Renal cortical epithelial cell (primary cell): ENCODE measurements at regions not wholly inside any gene's neighbourhood (a gene's known extent, or its start where the extent isn't known, plus 50 kb on each side); places are given as distances from the start of the nearest gene placed in this dataset.
"Not testable (repeated sequence)": the region's sequence is repeated elsewhere in the genome, so short reads cannot be mapped to it uniquely, and the experiment has no call there.

ENCODE experiments used
- DNase-seq: peaks from one replicate; pipeline ENCODE4 v3.0.0-alpha.2; 2011; ENCODE audit warnings: low read depth

DNA sequence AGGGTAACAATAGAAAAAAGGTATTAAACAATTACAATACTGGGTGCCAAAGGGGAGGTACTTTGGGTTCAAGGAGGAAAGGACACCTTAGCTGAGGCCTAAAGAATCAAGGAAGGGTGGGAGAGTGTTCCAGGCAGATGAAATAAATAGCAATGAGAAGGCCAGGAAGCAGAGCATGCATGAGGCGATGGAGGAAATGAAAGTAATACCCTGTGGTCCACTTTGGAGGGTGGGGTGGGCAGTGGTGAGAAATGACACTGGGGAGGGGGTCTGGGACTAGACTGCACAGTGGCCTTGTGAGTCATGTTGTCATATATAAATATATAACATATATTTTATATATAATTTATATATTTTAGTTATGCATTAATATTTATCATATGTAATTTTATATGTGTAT, 55.9 kb downstream of the BHLHE40 start:
- DNase-seq, result no peak

DNA sequence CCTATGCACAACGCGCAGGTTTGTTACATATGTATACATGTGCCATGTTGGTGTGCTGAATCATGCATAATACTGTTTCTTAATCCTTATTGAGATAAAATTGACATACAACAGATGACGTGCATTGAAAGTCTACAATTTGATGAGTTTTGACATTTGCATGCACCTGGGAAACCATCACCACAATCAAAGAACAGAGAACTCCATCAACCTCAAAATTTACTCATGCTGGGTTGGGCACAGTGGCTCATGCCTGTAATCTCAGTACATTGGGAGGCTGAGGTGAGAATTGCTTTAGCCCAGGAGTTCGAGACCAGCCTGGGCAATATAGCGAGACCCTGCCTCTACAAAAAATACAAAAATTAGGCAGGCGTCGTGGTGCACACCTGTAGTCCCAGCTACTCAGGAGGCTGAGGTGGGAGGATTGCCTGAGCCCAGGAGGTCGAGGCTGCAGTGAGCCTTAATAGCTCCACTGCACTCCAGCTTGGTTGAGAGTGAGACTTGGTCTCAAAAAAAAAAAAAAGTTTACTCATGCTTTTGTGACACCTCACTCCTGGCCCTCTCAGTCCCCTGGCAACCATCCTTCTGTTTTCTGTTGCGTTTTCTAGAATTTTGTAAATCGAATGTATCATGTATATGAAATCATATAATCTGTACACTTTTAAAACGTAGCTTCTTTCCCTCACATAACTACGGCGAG, 56.6 kb downstream of the BHLHE40 start:
- no peak for DNase-seq

- no peak for DNase-seq
Observed at GRCh38 chr3:5036392-5036766, 57.1 kb downstream of the BHLHE40 start.

GRCh38 chr3:5036858-5037257, 57.6 kb downstream of the BHLHE40 start:
- no peak for DNase-seq

GRCh38 chr3:5039585-5039984, 60.3 kb downstream of the BHLHE40 start:
- no peak for DNase-seq

DNA sequence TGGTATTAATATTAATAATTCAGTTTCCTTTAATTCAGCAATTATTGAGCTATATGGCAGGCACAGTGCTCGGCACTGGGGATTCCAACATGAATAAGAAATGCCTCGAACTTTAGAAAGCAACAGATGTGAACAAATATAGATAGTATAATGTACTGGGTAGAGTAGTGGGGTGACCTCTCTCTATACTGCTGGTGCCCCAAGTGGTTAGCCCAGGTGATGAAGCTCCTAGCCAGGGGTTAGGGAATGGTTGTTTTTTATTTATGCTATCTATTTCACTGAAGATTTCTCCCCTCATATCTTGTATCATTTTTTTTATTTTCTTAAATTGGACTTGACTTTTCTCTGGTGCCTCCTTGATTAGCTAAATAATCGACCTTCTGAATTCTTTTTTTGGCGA, 62.1 kb downstream of the BHLHE40 start:
- no peak for DNase-seq

GRCh38 chr3:5045961-5046360, 66.7 kb downstream of the BHLHE40 start:
- DNase-seq, result no peak

DNA sequence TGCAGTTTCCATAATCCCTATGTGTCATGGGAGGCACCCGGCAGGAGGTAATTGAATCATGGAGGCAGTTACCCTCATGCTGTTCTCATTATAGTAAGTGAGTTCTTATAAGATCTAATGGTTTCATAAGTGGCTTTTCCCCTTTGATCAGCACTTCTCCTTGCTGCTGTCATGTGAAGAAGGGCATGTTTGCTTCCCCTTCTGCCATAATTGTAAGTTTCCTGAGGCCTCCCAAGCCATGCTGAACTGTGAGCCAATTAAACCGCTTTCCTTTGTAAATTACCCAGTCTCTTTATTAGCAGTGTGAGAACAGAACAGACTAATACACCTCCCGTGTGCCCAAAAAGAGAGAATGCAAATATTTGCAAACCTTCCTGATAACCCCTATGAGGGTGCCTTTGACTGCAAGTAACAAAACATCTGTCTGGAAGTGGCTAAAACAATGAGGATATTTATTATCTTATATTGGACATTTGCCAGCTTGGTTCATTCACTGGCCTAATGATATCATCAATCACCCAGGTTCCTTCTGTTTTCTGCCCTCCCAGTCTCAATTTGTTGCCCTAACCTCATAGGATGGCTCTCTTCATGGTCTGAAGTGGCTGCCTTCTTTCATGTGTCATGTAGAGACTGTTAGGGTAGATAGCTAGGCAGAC, 68.7 kb downstream of the BHLHE40 start:
- no peak for DNase-seq

DNA sequence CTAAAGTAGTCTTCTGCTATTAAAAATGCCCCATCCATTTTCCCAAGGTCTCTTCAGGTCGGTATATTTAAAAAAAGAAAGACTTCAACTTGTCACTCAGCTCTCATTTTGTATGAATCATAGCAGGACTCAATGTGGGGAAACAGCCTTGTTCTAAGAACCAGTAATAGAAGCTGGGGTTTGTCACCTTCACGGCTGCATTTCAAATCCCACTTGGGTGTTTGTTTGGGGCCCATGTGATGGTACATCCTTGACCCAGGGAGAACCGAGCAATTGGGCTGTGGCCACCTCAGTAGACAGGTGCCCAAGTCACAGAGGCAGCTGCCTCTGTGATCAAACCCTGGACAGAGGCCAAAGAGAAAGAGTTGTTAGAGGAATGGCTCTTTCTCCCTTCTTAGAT, 70.3 kb upstream of the ARL8B start:
- DNase-seq, result peak; percentile 30

- DNase-seq, result no peak
Observed at GRCh38 chr3:5052247-5052646, 69.8 kb upstream of the ARL8B start.

DNA sequence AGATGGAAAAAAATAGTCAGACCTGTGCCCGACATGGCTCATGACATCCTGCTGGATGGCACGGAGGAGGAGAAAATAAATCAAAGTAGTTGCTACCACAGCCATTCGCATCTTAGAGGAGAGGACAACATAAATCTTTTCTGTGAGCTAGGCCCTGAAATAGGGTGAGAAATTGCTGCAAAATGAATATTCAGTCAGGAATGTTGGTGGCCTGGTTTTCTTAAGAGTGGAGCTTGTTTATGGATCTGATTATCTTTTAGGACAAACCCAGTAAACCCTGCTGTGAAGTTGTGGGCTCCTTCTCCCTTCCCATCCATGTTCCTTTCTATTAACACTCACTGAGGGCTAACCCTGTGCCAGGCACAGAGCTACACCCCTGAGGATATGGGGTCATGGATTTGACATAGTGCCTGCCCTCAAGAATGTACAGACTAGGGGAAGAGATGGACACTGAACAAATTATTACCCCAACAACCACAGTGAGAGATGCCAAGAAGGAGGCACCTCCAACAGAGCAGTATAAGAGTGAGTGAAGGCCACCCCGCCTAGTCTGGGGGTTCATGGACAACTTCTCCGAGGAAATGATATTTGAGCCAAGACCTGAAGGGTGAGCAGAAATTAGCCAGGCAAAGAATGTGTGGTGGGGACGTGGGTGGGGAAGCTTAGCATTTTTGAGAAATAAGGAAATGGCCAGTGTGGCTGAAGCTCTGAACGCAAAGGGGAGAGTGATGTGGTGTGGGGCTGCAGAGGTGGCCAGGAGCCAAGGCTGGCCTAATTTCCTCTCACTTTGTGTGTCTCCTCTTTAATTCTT, 68.9 kb upstream of the ARL8B start:
- peak; percentile 42 for DNase-seq

GRCh38 chr3:5054098-5054497, 68.0 kb upstream of the ARL8B start:
- no peak for DNase-seq

DNA sequence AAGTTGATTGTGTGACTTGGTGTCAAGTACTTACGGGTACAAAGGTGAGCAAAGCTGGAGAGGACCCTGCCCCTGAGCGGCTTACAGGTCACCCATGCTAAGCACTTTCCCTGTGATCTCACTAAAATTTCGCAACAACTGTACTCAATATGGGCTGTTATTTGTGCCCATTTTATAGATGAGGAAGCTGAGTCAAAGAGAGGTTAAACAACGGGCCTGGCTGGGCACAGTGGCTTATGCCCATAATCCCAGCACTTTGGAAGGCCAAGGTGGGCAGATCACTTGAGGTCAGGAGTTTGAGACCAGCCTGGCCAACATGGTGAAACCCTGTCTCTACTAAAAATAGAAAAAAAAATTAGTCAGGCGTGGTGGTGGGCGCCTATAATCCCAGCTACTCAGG, 67.5 kb upstream of the ARL8B start:
- not testable (repeated sequence) for DNase-seq

GRCh38 chr3:5055357-5056110, 66.6 kb upstream of the ARL8B start:
- DNase-seq, result no peak

DNA sequence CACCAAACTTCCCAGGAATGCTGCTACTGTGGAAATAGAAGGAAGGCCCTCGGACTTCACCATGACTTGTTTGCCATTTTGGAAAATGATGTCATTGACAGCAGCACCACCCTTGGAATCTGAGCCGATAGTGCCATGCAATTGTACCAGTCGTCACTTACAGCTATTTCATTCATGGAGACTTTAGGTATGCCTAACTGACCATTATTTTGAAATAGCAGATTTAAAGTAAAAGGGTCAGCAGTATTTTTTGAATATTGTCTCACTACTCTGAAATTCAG, 66.0 kb upstream of the ARL8B start:
- no peak for DNase-seq

GRCh38 chr3:5057272-5057671, 64.8 kb upstream of the ARL8B start:
- no peak for DNase-seq

- DNase-seq, result peak; percentile 86
Observed at GRCh38 chr3:5057857-5058324, 64.2 kb upstream of the ARL8B start.

DNA sequence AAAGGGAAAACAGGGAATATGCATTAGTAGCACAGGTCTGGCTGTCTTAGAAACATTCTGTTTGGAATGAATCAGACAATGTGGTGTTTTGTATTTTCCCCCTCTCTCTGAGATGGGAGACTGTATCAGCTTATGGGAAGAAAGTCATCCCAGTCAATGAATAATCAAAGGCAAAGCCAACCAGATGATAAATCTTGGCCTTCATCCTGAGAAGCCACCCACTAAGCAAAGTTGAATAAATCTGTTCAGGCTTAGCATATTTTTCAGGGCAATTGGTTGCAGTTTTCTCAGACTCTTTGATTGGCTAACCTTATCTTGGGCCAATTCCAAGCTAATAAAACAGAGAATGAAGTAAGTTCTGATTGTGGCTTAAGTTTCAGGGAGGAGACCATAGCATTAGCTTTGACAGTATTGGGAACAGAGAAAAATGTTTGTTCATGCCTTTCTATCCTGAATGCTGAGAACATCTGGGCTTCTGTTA, 63.6 kb upstream of the ARL8B start:
- peak; percentile 96 for DNase-seq

- no peak for DNase-seq
Observed at GRCh38 chr3:5059782-5060181, 62.3 kb upstream of the ARL8B start.

DNA sequence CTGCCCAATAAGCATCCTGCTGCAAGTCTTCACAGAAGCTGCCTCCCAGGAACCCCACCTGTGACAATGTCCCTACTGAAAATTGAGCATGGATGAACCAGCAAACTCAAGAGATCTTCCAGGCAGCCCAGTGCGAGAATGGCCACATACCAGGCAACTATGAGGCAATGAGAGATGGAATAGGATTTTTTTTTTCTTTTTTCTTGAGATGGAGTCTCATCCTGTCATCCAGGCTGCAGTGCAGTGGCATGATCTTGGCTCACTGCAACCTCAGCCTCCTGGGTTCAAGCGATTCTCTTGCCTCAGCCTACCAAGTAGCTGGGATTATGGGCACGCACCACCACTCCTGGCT, 60.9 kb upstream of the ARL8B start:
- no peak for DNase-seq

DNA sequence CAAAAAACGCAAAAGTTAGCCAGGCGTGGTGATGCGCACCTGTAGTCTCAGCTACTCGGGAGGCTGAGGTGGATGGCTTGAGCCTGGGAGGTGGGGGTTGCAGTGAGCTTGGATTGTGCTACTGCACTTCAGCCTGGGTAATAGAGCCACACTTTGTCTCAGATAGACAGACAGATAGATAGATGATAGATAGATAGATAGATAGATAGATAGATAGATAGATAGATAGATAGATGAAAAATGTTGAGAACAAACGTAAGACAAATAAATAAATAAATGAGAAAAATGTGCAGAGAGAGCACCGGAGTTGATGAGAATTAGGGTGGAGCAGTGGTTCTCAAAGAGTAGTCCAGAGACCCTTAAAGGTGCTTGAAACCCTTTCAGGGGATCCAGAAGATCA, 58.4 kb upstream of the ARL8B start:
- DNase-seq, result no peak

DNA sequence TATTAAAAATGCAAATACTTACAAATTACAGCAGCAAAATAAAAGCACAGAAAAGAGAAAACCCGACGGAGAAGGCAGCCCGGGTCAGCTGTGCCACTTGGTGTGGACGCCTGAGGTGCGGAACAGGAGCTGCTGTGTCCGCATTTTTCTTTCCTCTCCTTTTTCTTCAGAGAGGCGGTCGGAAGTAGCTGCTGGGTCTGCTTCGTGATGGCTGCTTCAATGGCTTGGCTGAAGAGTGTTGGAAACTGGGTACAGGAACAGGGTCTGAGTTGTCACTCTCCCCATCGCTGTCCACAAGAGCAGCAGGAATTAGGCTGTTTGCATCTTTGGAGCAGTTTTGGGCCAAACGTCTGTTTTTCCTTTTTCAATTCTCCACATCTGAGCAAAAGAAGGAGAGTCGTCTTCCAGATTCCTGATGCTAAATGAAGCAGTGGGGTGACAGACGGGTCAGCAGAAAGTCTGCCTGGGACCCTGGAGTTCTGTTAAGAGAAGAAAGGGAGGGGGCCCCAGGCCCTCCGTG, 53.5 kb upstream of the ARL8B start:
- no peak for DNase-seq
